ENCODE measurements at regions not wholly inside any gene's neighbourhood (a gene's known extent, or its start where the extent isn't known, plus 50 kb on each side); places are given as distances from the start of the nearest gene placed in this dataset.
"Not testable (repeated sequence)": the region's sequence is repeated elsewhere in the genome, so short reads cannot be mapped to it uniquely, and the experiment has no call there.

- no peaks in the 10 kb centered on the region for H3K36me3 ChIP-seq
- H3K9ac ChIP-seq: no peak overlapping the region
Observed at GRCh38 chr1:103986792-103987191, 237.1 kb downstream of the AMY1C start.

GRCh38 chr1:103997631-103998030 is 247.9 kb downstream of the AMY1C start:
- H3K27ac ChIP-seq: no peak overlapping the region
- H3K9ac ChIP-seq: no peak overlapping the region
- TF ChIP-seq Cebpa-rat (IDR thresholded peaks at IDR 0.05): no peak
- H4K20me1 ChIP-seq: no peaks in the 10 kb centered on the region
- no peak overlapping the region for H3K4me3 ChIP-seq
- H3K4me2 ChIP-seq: no peak overlapping the region
- peaks cover 0 to 5% (median 0%) of the 10 kb centered on the region in 10 experiments; a peak in 1 of 20 replicates for H3K4me1 ChIP-seq
- no peaks in the 10 kb centered on the region for H3K9me3 ChIP-seq (replicated peaks in 1 of 11)
- H3K36me3 ChIP-seq: no peaks in the 10 kb centered on the region
- no peaks in the 10 kb centered on the region for H3K27me3 ChIP-seq

More at GRCh38 chr1:103986792-103987191, 237.1 kb downstream of the AMY1C start:
- H4K20me1 ChIP-seq: no peaks in the 10 kb centered on the region
- H3K27ac ChIP-seq: no peak overlapping the region
- H3K27me3 ChIP-seq: no peaks in the 10 kb centered on the region
- no peak for TF ChIP-seq Cebpa-rat (IDR thresholded peaks at IDR 0.05)
- H3K4me2 ChIP-seq: no peak overlapping the region
- H3K4me1 ChIP-seq: no peaks in the 10 kb centered on the region
- H3K9me3 ChIP-seq (replicated peaks in 1 of 11): no peaks in the 10 kb centered on the region
- no peak overlapping the region for H3K4me3 ChIP-seq

DNA sequence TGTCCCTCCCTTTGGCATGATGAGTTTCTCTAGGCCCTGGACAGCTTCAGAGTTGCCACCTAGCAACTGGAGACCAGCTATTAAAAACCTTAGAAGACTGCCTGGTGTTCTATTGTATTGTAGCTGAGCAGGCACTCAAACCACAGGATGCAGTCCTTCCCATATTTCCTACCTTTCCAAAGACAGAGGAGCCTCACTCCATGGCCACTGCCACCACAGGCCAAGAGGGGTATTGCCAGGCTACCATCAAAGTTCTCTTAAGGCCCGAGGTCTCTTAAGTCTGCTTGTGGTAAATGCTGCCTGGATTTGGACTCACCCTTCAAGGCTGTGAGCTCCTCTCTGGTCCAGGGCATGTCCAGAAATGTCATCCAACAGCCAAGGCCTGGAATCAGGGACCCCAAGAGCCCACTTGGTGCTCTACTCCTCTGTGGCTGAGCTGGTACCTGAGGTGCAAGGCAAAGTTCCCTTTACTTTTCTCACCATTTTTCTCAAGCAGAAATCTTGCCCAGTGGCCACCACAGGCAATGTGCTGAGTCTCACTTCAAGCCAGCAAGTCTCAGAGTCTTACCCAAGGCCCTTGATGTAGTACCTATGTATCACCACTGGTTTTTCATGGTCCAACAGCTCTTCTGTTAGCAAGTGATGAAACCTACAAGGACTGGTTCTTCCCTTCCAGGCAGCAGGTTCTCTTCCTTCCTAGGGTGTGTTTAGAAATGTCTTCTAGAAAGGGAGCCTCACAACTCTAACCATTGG is 269.4 kb downstream of the AMY1C start:
- H3K9ac ChIP-seq: no peak overlapping the region
- TF ChIP-seq Cebpa-rat (IDR thresholded peaks at IDR 0.05): no peak
- no peak overlapping the region for H3K4me2 ChIP-seq
- no peaks in the 10 kb centered on the region for H3K36me3 ChIP-seq
- no peaks in the 10 kb centered on the region for H3K27me3 ChIP-seq
- H3K27ac ChIP-seq: no peak overlapping the region
- no peaks in the 10 kb centered on the region for H3K9me3 ChIP-seq (replicated peaks in 1 of 11)
- no peaks in the 10 kb centered on the region for H3K4me1 ChIP-seq
- no peaks in the 10 kb centered on the region for H4K20me1 ChIP-seq
- H3K4me3 ChIP-seq: no peak overlapping the region

DNA sequence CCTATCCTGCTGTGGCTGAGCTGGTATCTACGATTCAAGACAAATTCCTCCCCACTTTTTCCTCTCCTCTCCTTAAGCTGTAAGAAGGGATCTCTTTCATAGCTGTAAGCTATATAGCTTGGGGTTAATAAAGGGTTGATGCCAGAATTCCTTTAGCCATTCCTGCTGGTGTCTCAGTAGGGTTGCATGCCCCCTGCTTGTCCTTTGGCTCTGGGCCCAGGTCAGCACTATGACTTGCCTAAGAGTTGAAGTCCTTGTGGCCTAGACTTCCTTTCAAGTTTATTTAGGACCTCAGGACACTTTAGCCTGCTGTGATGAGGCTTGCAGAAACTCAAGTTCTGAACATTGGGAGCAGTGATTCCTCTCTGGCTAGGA is 270.0 kb downstream of the AMY1C start:
- no peaks in the 10 kb centered on the region for H3K36me3 ChIP-seq
- H3K27me3 ChIP-seq: no peaks in the 10 kb centered on the region
- no peaks in the 10 kb centered on the region for H3K9me3 ChIP-seq (replicated peaks in 1 of 11)
- H4K20me1 ChIP-seq: no peaks in the 10 kb centered on the region
- no peak overlapping the region for H3K27ac ChIP-seq
- no peaks in the 10 kb centered on the region for H3K4me1 ChIP-seq
- no peak overlapping the region for H3K9ac ChIP-seq
- H3K4me2 ChIP-seq: no peak overlapping the region
- no peak for TF ChIP-seq Cebpa-rat (IDR thresholded peaks at IDR 0.05)
- H3K4me3 ChIP-seq: no peak overlapping the region

- Histone ChIP-seq H3K4me3 (no peak overlapping the region), H3K27ac (no peak overlapping the region), H3K4me1 (no peaks in the 10 kb centered on the region), H3K9ac (no peak overlapping the region), H3K9me3 (replicated peaks in 1 of 11) (no peaks in the 10 kb centered on the region), H4K20me1 (no peaks in the 10 kb centered on the region), H3K4me2 (no peak overlapping the region), H3K27me3 (no peaks in the 10 kb centered on the region), H3K36me3 (no peaks in the 10 kb centered on the region)
- TF ChIP-seq Cebpa-rat (IDR thresholded peaks at IDR 0.05): no peak
Observed at GRCh38 chr1:104028416-104029035, 278.8 kb downstream of the AMY1C start.

GRCh38 chr1:104029456-104029970 is 279.8 kb downstream of the AMY1C start:
- Histone ChIP-seq H3K36me3 (no peaks in the 10 kb centered on the region), H3K9ac (no peak overlapping the region), H3K4me1 (no peaks in the 10 kb centered on the region), H4K20me1 (no peaks in the 10 kb centered on the region), H3K4me3 (no peak overlapping the region), H3K9me3 (replicated peaks in 1 of 11) (no peaks in the 10 kb centered on the region), H3K27ac (no peak overlapping the region), H3K27me3 (no peaks in the 10 kb centered on the region), H3K4me2 (no peak overlapping the region)
- no peak for TF ChIP-seq Cebpa-rat (IDR thresholded peaks at IDR 0.05)

GRCh38 chr1:104056786-104057185 is 307.1 kb downstream of the AMY1C start:
- H3K4me2 ChIP-seq: no peak overlapping the region
- peaks cover 0 to 6% (median 0%) of the 10 kb centered on the region in 11 experiments; a peak in 5 of 22 replicates for H3K9me3 ChIP-seq (replicated peaks in 1 of 11)
- peaks cover 0 to 7% (median 3%) of the 10 kb centered on the region in 10 experiments; a peak in 2 of 20 replicates for H3K4me1 ChIP-seq
- H3K4me3 ChIP-seq: no peak overlapping the region
- no peak overlapping the region for H3K27ac ChIP-seq
- no peak for TF ChIP-seq Cebpa-rat (IDR thresholded peaks at IDR 0.05)
- no peaks in the 10 kb centered on the region for H3K27me3 ChIP-seq
- no peaks in the 10 kb centered on the region for H4K20me1 ChIP-seq
- no peaks in the 10 kb centered on the region for H3K36me3 ChIP-seq
- no peak overlapping the region for H3K9ac ChIP-seq

DNA sequence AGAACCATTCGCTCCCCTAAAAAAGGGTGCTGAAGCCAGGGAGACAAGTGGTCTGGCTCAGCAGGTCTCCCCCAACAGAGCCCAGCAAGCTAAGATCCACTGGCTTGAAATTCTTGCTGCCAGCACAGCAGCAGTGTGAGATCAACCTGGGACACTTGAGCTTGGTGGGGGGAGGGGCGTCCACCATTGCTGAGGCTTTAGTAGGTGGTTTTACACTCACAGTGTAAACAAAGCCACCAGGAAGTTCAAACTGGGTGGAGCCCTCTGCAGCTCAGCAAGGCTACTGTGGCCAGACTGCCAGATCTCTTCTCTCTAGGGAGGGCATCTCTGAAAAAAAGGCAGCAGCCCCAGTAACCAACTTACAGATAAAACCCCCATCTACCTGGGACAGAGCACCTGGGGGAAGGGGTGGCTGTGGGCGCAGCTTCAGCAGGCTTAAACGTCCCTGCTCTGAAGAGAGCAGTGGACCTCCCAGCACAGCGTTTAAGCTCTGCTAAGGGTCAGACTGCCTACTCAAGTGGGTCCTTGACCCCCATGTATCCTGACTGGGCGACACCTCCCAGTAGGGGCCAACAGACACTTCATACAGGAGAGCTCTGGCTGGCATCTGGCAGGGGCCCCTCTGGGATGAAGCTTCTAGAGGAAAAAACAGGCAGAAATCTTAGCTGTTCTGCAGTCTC is 307.7 kb downstream of the AMY1C start:
- not testable (repeated sequence) for H3K4me3 ChIP-seq; H3K36me3 ChIP-seq; H4K20me1 ChIP-seq; H3K27ac ChIP-seq; H3K4me2 ChIP-seq; H3K9ac ChIP-seq; H3K27me3 ChIP-seq; H3K9me3 ChIP-seq (replicated peaks in 1 of 11); H3K4me1 ChIP-seq

GRCh38 chr1:104061637-104062036 is 311.9 kb downstream of the AMY1C start:
- H3K27me3 ChIP-seq; H3K4me1 ChIP-seq; H3K9ac ChIP-seq; H3K9me3 ChIP-seq (replicated peaks in 1 of 11); H3K4me3 ChIP-seq; H4K20me1 ChIP-seq; H3K36me3 ChIP-seq; H3K27ac ChIP-seq; H3K4me2 ChIP-seq: not testable (repeated sequence)
